Loucy (cell line): ENCODE measurements at regions not wholly inside any gene's neighbourhood (a gene's known extent, or its start where the extent isn't known, plus 50 kb on each side); places are given as distances from the start of the nearest gene placed in this dataset.

Source experiments
- H2AFZ ChIP-seq: fragments of 200-600 bp; sonication (generic); 2 replicates; pipeline ENCODE4 v1.6.0; 2016; ENCODE audit warnings: antibody characterized with exemption, mild to moderate bottlenecking, low read length, moderate library complexity
- H3F3A ChIP-seq: fragments of 200-600 bp; 2 replicates; pipeline ENCODE4 v1.6.0; 2016; ENCODE audit warnings: antibody characterized with exemption, low read depth, mild to moderate bottlenecking
- H3K27me3 ChIP-seq: fragments of 200-600 bp; sonication (generic); 2 replicates; pipeline ENCODE4 v1.6.1; 2014; ENCODE audit warnings: low read length, mild to moderate bottlenecking; ENCODE audit not compliant: insufficient read depth, poor library complexity, severe bottlenecking
- H3K36me3 ChIP-seq: fragments of 200-600 bp; sonication (generic); 2 replicates; pipeline ENCODE4 v1.6.1; 2016; ENCODE audit warnings: low read length; ENCODE audit not compliant: insufficient read depth
- H3K4me1 ChIP-seq: fragments of 200-600 bp; sonication (generic); 2 replicates; pipeline ENCODE4 v1.5.1; 2014; ENCODE audit warnings: low read length, mild to moderate bottlenecking; ENCODE audit not compliant: insufficient read depth, poor library complexity, severe bottlenecking
- H3K4me2 ChIP-seq: fragments of 200-600 bp; sonication (generic); 2 replicates; pipeline ENCODE4 v1.6.0; 2014; ENCODE audit warnings: antibody characterized with exemption, low read length, low read depth, mild to moderate bottlenecking; ENCODE audit not compliant: poor library complexity, severe bottlenecking
- H3K4me3 ChIP-seq: fragments of 200-600 bp; sonication (generic); 2 replicates; pipeline ENCODE4 v1.5.1; 2014; ENCODE audit warnings: low read length, mild to moderate bottlenecking, mixed read lengths; ENCODE audit not compliant: poor library complexity, severe bottlenecking
- H3K79me2 ChIP-seq: fragments of 200-600 bp; sonication (generic); 2 replicates; pipeline ENCODE4 v1.6.1; 2014; ENCODE audit warnings: low read length; ENCODE audit not compliant: insufficient read depth
- H3K9ac ChIP-seq: fragments of 200-600 bp; sonication (generic); 2 replicates; pipeline ENCODE4 v1.6.0; 2014; ENCODE audit warnings: mild to moderate bottlenecking, low read depth, low read length, moderate library complexity; ENCODE audit not compliant: poor library complexity, severe bottlenecking
- H3K9me2 ChIP-seq: fragments of 200-600 bp; sonication (generic); replicated peaks from 2 replicates; pipeline ENCODE4 v1.6.1; 2016; ENCODE audit warnings: low read depth, low read length, mixed read lengths
- H3K9me3 ChIP-seq: fragments of 200-600 bp; sonication (generic); 2 replicates; pipeline ENCODE4 v1.6.1; 2014; ENCODE audit warnings: mild to moderate bottlenecking, antibody characterized with exemption, low read length, low read depth; ENCODE audit not compliant: insufficient read depth
- H4K20me1 ChIP-seq: fragments of 200-600 bp; sonication (generic); 2 replicates; pipeline ENCODE4 v1.6.0; 2014; ENCODE audit warnings: antibody characterized with exemption, low read length, mild to moderate bottlenecking; ENCODE audit not compliant: insufficient read depth, poor library complexity, severe bottlenecking
- EZH2phosphoT487 ChIP-seq: fragments of 200-600 bp; IDR thresholded peaks from 2 replicates; pipeline ENCODE4 v1.6.1; 2018; ENCODE audit warnings: antibody characterized with exemption, mild to moderate bottlenecking, moderate library complexity, borderline replicate concordance
- TF ChIP-seq, protein P1 (sequence below): fragments of 200-600 bp; sonication (generic); conservative IDR thresholded peaks from 2 replicates; pipeline ENCODE4 v1.5.1; 2014; ENCODE audit warnings: mild to moderate bottlenecking, antibody characterized with exemption, low read length

GRCh38 chr4:62475596-62475995, 1275.5 kb downstream of the ADGRL3 start:
- H3F3A ChIP-seq = no peaks in the 10 kb centered on the region
- H3K4me3 ChIP-seq = no peak overlapping the region
- H4K20me1 ChIP-seq = no peaks in the 10 kb centered on the region
- H3K27me3 ChIP-seq = no peaks in the 10 kb centered on the region
- TF ChIP-seq, protein P1, sequence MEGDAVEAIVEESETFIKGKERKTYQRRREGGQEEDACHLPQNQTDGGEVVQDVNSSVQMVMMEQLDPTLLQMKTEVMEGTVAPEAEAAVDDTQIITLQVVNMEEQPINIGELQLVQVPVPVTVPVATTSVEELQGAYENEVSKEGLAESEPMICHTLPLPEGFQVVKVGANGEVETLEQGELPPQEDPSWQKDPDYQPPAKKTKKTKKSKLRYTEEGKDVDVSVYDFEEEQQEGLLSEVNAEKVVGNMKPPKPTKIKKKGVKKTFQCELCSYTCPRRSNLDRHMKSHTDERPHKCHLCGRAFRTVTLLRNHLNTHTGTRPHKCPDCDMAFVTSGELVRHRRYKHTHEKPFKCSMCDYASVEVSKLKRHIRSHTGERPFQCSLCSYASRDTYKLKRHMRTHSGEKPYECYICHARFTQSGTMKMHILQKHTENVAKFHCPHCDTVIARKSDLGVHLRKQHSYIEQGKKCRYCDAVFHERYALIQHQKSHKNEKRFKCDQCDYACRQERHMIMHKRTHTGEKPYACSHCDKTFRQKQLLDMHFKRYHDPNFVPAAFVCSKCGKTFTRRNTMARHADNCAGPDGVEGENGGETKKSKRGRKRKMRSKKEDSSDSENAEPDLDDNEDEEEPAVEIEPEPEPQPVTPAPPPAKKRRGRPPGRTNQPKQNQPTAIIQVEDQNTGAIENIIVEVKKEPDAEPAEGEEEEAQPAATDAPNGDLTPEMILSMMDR = no peak
- no peak for TF ChIP-seq EZH2phosphoT487
- no peaks in the 10 kb centered on the region for H3K9me2 ChIP-seq
- H3K9ac ChIP-seq = no peak overlapping the region
- H3K9me3 ChIP-seq = no peaks in the 10 kb centered on the region
- H3K4me1 ChIP-seq = no peaks in the 10 kb centered on the region
- H3K4me2 ChIP-seq = no peak overlapping the region
- no peak overlapping the region for H2AFZ ChIP-seq
- no peaks in the 10 kb centered on the region for H3K36me3 ChIP-seq
- no peaks in the 10 kb centered on the region for H3K79me2 ChIP-seq

DNA sequence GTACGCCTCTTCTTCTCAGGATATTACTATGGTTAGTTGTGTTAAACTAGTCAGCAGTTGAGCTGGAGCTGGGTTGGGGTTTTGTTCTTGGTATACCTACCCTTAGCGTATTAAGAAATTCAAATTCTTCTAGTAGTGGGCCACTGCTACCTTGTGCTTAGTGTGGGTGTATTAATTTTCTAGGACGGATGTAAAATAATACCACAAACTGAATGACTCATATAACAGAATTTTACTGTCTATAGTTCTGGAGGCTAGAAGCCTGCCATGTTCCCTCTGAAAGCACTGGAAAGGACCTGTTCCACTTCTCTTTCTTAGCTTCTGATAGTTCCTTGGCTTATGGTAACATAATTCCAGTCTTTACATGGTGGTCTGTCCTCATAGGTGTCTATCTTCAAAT, 1274.7 kb downstream of the ADGRL3 start:
- no peak overlapping the region for H2AFZ ChIP-seq
- no peaks in the 10 kb centered on the region for H3K27me3 ChIP-seq
- TF ChIP-seq, protein P1 = no peak
- TF ChIP-seq EZH2phosphoT487 = no peak
- H3K79me2 ChIP-seq = no peaks in the 10 kb centered on the region
- H3K36me3 ChIP-seq = no peaks in the 10 kb centered on the region
- no peaks in the 10 kb centered on the region for H4K20me1 ChIP-seq
- no peak overlapping the region for H3K4me2 ChIP-seq
- no peak overlapping the region for H3K4me3 ChIP-seq
- no peaks in the 10 kb centered on the region for H3K9me3 ChIP-seq
- no peaks in the 10 kb centered on the region for H3K9me2 ChIP-seq
- no peaks in the 10 kb centered on the region for H3F3A ChIP-seq
- H3K4me1 ChIP-seq = no peaks in the 10 kb centered on the region
- H3K9ac ChIP-seq = no peak overlapping the region

DNA sequence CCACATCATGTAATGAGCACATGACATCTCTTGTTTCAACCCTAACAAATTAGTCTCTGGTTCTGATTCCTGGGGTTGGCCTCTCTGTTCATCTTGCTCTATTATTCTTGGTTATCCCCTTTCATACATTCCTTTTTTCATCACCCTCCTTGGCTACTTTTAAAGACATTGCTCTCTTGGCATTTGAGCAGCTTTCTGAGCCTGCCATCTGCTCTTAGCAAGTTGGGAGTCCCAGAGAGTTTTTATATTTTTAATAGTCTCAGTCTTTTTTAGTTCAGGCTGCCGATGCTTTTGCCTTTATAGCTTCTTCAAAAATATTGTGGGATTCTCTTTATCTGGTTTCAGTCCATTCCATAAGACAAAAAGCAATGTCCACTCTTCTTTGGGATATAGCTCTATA, 1270.9 kb downstream of the ADGRL3 start:
- Histone ChIP-seq H3F3A (no peaks in the 10 kb centered on the region), H3K9me2 (no peaks in the 10 kb centered on the region), H2AFZ (no peak overlapping the region), H3K4me2 (no peak overlapping the region), H3K9ac (no peak overlapping the region), H3K36me3 (no peaks in the 10 kb centered on the region), H3K79me2 (no peaks in the 10 kb centered on the region), H3K4me3 (no peak overlapping the region), H3K9me3 (no peaks in the 10 kb centered on the region), H4K20me1 (no peaks in the 10 kb centered on the region), H3K27me3 (no peaks in the 10 kb centered on the region), H3K4me1 (no peaks in the 10 kb centered on the region)
- TF ChIP-seq, protein P1 = no peak
- TF ChIP-seq EZH2phosphoT487 = no peak
